GM21423 (cell line): ENCODE measurements at regions not wholly inside any gene's neighbourhood (a gene's known extent, or its start where the extent isn't known, plus 50 kb on each side); places are given as distances from the start of the nearest gene placed in this dataset.
"Not testable (repeated sequence)": the region's sequence is repeated elsewhere in the genome, so short reads cannot be mapped to it uniquely, and the experiment has no call there.

Experiments
- ATAC-seq: cut with Tn5 transposase; IDR thresholded peaks from one replicate; pipeline ENCODE4 v1.9.1; 2021; ENCODE audit warnings: mild to moderate bottlenecking, moderate library complexity; ENCODE audit not compliant: unreplicated experiment

DNA sequence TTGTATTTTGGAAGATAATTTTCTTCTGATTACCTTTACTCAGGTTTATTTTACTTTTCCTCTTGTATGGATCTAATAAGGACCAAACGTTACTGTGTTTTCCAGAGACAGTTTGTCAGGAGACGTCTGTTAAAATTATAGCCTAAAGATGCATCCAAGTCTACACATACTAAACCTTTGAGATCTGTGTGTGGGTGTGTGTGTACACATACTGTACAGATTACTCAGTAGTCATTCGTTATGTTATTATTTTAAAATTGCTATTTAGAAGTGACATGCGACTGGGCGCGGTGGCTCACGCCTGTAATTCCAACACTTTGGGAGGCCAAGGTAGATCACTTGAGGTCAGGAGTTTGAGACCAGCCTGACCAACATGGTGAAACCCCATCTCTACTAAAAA, 51.6 kb upstream of the CNTLN start:
- ATAC-seq, result no peak

DNA sequence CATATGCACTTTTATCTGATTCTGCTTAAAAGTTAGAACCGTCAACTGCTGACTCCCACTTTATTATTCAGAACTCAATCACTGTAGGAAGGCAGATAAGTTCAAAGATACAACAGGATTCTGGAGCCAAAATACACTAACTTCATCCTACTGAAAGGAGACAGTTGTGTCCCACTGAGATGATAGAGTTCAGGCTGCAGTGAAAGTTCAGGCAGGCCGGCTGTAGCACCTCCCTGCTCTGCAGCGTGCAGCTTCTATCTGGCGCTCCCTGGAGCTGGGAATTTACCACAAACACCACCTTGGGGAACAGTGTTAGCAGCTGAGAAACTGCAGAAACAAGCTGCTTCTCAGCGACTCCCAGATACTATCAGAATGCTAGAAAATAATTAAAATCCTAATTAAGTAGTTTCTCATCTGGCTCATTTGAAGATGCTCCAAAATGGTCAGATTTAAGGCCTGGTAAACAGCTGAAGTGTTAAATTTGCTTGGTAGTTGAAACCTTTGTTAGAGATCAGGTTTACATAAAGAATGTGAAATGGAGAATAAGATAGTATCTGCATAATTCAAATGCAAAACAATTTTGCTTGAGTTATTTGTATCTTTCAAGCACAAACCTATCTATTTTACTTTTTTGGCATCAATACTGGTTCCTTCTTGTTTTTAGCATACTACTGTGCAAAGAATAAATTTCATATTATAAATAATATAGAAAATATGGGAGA, 52.3 kb upstream of the CNTLN start:
- ATAC-seq, result no peak

DNA sequence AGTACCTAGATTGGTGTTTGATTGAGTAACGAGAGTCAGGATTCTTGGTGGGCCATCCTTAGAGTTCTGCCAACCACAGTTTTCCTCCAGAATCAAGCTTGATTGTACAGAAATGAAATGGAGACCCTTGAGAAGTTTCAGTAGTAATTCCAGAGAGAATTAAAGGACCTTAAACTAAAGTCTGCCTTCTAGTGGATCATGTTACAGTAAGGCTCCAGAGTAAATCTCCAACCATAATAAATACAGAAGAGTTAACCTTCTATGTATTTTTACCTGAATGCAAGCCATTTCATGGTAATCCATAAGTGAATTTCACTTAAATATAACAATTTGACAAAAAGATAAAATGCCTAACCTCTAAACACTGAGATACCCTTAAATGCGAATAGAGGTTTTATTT, 53.0 kb upstream of the CNTLN start:
- no peak for ATAC-seq

DNA sequence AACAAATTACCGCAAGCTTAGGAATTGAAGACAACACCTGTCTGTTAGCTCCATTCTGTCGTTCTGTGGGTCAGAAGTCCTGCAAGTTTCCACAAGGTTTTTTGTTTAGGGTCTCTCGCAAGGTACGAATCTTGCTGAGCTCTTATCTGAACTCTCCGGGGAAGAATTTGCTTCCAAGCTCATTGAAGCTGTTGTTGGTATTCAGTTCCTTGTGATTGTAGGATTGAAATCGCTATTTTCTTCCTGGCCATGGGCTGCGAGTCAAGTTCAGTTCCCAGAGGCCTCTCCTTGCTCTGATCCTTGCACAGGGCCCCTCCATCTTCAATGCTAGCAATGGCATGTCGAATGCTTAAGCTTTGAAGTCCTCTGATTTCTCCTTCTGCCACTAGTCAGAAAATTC, 53.5 kb upstream of the CNTLN start:
- no peak for ATAC-seq

DNA sequence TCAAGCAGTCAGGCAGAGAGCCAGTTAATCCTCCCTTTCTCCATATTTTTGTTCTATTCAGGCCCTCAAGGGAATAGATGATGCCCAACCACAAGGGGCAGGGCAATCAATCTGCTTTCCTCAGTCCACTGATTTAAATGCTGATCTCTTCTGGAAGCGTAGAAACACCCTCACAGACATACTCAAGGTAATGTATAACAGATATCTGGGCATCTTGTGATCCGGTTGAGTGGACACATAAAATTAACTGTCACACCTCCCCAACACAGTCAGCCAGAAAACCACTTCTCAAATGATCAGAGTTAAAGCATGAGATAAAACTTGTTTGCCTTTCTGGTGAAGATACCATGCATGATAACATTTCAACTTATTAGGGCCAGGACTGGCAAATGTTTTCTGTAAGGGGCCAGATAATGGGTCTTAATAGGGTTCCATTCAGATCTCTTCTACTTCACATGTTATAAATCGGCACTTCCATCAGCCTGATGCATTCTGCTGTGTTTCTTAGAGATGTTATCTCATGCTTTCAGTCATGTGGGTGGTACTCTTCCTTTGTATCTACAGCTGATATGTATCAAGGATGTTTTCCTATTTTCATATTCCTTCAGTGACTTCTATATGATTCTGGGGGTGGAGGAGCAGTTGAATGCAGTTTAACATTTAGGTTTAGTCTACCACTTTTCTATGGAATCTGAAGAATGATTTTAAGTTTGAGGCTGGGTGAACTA, 58.9 kb upstream of the CNTLN start:
- ATAC-seq, result no peak

DNA sequence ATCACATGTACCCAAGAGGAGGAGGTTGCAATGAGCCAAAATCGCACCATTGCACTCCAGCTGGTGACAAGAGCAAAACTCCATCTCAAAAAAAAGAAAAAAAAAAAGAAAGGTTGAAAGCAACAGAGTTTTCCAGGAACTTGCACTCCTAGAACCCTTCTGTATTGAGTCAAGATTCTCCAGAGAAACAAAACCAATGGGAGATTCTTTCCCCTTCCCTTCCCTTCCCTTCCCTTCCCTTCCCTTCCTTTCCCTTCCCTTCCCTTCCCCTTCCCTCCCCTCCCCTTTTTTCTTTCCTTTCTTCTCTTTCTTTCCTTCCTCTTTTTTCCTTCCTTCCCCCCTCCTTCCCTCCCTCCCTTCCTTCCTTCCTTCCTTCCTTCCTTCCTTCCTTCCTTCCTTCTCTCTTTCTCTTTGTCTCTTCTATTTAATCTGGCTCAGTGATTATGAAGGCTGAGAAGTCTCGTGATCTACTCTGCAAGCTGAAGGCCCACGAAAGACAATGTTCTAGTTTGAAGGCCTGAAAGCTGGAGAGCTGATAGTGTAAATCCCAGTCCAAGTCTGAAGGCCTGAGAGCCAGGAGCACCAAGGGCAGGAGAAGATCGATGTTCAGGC, 59.6 kb upstream of the CNTLN start:
- no peak for ATAC-seq

DNA sequence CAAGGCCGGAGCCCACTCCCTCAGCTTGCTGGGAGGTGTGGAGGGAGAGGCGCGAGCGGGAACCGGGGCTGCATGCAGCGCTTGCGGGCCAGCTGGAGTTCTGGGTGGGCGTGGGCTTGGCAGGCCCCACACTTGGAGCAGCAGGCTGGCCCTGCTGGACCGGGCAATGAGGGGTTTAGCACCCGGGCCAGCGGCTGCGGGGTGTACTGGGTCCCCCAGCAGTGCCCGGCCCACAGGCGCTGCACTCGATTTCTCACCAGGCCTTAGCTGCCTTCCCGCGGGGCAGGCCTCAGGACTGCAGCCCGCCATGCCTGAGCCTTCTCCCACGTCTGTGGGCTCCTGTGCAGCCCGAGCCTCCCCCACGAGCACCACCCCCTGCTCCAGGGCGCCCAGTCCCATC, 62.3 kb upstream of the CNTLN start:
- not testable (repeated sequence) for ATAC-seq

DNA sequence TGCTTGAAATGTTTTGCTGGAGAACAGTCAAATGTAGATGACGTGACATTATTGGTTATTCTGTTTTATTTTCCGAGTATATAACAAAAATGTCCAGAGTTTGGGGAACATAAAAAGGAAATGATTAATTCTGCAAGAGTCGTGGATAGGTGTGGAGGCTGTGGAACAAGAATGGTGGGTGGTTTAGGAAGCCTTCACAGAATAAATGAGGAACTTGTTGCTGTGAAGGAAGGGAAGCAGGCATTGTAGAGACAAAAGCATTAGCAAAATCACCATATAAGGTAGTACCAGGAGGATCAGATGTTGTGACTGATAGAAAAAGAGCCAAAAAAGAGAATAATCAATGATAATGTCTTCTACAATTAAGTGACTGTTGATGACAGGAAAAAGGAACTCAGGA, 66.2 kb upstream of the CNTLN start:
- ATAC-seq, result no peak

DNA sequence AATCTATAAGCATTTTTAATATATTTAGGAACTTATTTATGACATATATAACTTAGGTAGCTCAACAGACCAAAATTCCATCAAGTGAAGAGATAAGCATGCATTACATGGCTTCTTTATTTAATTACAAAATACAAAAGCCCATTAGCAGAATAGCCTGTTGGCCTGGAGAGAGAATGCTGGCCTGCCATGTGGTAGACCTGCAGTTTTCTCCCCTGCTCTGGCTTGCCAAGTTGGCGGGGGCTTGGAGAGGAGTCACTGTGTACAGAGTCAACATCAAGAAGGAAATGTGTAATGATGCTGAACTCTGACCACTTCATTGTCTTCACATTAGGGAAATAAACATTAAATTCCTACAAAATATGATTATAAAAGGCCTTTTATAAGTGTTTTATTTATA, 69.8 kb upstream of the CNTLN start:
- ATAC-seq, result no peak

DNA sequence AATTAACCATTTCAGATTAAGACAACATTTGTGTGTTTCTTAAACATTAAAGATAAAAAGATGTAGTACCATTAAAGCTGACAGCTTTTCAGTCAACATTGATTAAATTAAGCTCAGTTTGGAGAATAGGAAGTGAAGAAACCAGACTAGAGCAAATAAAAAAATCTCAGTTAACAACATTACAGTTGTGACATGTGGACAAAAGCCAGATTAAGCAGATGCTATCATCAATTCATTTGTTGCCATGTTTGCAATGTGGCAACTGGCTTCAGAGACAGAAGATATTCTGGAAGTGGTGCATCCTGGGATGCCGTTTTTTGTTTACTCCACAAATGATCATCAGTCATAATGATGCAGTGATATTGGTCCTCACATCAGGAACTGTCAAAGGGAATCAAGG, 70.3 kb upstream of the CNTLN start:
- no peak for ATAC-seq

DNA sequence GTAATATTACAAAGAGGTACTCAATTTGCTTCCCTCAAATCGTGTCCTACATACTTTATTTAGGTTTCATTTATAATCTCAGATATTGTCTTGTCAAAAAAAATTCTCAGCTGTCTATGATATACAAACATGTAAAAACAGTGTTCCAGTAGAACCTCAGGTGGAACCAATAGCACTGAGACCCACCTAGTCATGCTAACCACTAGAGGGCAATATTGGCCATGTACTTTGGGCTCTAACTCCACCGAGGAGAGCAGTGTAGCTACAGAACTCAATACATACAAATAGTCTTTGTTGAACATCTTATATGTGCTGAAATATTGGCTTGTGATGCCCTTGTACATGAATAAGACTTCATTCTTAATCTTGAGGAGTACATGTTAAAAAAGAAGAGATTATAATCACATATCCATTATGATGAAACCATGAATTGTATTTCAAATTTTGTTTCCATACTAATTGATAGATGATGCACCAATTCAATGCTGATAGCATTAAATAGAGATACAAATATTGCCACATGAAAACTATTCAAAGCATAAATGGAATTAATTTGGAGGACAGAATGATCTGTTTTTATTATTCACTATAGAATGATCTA, 71.2 kb upstream of the CNTLN start:
- peak; percentile 84 for ATAC-seq

DNA sequence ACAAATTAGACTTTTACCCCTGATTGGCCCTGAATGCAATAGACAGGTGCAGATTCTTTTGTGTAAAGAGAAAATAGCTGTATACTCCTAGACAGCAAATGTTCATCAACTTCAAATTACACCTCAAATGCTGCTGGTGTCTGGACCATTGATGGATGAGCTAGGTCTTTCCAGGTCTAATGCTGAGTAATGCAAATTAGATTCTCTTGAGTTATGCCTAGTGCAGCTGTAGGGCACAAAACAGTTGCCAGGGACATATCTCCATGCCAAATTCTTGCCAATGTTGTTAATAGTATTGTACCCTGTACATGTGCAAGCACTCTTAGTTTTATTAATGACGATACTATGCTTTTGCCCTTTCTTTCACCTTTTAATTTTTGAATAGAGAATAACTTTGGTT, 72.3 kb upstream of the CNTLN start:
- ATAC-seq, result no peak

DNA sequence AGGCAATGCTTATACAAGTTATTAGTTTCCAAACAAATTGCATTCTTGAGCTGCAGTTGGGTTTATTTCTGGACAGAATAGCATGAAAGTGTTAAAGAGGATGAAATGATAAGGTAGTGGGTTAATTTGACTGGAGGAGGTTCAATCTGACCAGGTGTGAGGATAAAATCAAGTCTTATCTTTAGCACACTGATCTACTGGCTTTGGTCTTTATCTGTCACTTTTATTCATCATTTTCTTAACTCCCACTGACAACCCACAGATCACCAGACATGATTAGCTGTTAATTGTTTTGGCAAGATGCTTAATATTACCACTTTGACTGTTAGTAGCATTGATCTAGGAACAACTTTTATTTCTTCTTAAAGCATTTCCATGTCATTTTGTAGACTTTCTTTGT, 74.4 kb upstream of the CNTLN start:
- no peak for ATAC-seq

DNA sequence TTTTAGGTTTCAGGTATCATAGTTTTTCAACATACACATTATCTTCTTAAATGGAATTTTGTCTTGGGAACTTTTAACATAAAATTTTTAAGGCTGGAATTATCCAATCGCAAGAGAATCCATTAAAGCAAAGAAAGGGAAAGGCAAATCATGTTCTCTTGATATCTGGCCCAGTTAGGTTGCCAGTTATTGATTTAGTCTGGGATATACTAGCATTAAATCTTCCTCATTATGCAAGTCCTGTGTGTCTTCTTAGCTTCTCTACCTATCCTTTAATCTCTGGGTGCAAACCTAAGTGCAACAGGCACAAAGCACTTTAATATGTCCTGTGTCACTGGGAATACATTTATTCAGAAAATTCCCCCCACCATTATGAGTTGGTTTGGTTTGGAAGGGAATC, 75.4 kb upstream of the CNTLN start:
- ATAC-seq, result no peak

DNA sequence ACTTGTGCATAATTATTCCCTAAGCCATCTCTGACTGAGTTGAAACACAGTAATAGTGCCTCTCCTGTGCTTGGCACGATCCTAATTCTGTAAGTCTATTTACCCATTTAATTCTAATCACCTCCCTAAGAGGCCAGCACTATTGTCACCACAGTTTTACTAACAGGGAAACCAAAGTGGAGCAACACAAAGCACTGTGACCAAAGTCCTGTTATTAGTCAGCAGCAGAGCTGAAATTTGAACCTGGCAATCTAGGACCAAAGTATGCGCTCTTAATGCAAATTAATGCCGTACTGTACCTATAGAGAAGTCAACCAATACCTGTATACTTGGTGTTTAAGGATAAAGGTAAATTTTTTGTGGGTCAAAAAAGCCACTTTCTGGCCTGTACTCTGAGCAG, 77.1 kb upstream of the CNTLN start:
- no peak for ATAC-seq

DNA sequence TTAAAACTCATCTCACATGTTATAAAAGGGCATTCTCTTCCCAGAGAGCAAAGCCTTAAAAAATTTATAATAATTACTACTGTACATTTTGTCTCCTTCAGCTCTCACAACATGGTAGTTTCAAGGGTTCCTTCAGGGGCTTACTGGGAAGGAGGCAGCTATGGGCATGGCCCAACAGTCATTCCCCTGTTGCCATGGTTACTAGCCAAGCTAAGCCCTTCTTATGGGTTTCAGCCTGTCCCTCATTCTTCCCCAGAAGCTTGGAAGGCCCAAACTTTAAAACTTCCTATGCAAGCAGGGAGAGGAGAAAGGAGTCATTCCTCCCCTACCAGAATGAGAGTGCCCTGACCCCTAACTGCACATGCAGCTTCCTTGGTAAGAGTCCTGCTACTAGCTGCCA, 82.2 kb upstream of the CNTLN start:
- no peak for ATAC-seq

DNA sequence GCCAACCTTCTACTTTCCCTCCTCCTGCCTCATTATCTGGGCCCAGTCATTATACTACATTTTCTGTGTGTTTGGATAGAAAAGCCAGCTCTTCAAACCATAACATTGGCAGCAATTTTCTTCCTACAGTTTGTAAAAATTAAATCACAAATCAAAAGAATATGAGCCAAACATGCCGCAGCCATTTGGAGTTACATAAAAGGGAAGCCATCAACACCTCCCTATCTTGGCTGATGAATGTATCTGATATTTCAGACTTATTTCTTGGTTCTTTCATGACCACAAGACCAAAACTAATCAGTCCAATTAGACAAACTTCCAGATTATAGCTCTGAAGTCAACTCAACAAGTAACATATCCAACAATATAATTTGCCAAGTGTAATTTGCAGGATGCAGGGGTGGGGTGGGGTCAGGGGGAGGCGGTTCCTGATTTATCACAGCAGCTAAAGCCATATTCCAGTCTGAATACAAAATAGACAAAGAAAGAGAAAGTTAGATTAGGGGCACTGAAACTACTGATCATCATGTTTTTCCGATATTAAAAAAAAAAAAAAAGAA, 89.4 kb upstream of the CNTLN start:
- ATAC-seq, result no peak

DNA sequence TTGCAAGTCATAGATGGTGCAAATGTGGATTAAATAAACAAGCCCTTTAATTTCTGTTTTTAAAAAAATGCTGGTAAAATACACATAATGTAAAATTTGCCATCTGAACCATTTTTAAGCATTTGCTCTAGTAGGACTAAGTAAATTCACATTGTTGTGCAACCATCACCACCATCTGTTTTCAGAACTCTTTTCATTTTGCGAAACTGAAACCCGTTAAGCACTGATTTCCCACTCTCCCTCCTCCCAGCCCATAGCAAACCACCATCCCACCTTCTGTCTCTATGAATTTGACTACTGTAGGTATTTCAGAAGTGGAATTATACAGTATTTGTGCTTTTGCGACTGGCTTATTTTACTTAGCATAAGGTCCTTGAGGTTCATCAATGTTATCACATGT, 103.3 kb upstream of the CNTLN start:
- ATAC-seq, result no peak

DNA sequence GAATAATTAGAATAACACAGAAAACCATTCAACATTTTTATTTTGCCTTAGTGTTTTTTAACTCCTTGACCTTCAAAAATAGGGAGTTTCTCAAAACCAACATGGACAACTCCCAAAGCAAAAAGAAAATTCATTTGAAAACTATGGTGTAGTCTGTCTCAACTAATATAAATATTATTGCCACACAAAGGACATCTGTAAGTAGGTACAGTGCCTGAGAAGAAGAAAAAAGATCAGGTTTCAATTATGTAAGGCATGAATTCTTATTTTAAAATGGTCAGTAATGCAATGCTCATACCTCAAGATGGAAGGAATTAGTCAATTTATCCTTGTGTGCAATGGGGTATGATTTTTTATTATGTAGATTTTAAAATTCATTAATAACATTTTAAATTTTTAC, 109.6 kb upstream of the CNTLN start:
- no peak for ATAC-seq

DNA sequence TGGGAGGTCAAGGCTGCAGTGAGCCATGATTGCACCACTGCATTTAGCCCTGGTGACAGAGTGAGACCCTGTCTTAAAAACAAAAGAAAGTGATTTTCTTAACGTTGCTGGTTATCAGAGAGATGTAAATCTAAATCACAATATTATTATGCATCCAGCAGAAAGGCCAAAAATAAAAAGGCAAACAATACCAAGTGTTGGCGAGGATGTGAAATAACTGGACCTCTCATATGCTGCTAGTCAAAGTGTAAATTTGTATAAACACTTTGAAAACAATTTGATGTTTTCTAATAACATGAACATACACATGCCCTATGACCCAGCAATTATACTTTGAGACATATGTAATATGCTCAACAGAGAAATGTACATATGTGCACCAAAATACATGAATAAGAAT, 110.7 kb upstream of the CNTLN start:
- ATAC-seq, result no peak

DNA sequence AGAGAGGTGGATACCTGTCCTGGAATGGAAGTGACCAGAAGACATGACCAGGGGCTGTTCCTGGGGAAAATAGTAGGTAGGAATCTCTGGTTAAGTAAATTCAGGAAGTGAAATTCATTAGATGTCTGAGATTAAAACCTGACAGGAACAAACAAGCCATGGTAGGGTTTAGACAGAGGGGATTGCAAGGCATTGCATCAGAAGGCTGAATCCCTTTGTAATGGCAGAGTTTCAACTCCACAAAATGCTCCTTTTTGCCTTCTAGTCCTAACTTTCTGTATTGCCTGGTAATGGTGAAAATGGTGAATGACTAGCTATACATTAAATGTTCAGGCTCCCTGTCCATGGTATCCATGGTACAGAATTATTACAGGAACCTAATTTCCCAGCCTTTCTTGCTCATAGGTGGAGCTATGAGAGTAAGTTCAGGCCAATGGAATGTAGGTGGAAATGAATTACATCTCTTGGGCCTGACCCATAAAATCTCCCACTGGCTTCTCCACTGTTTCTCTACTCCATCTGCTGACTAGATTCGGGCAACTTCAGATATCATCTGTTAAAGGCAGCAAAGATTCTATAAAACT, 113.4 kb upstream of the CNTLN start:
- ATAC-seq, result no peak
